Esophagus squamous epithelium (tissue), 5 donors: ENCODE measurements at regions not wholly inside any gene's neighbourhood (a gene's known extent, or its start where the extent isn't known, plus 50 kb on each side); places are given as distances from the start of the nearest gene placed in this dataset.

ENCODE experiments used
- DNase-seq: peaks from one replicate; lab custom pipeline; 2025; lab: John Stamatoyannopoulos, UW
- H3K27ac ChIP-seq, 4 donors: fragments of 200-600 bp; sonication (generic); one replicate each; pipeline ENCODE4 v1.5.1; 2016 to 2019; ENCODE audit warnings: mild to moderate bottlenecking in 1 of 4
- H3K27me3 ChIP-seq, 4 donors: fragments of 200-600 bp; sonication (generic); 1 replicate in 3 of 4; 2 replicates in 1 of 4; pipeline versions ENCODE4 v1.5.1 to v1.6.0; 2017 to 2021; ENCODE audit warnings: antibody characterized with exemption in 1 of 4
- H3K36me3 ChIP-seq, 3 donors: fragments of 200-600 bp; sonication (generic); one replicate each; pipeline ENCODE4 v1.5.1; 2016 to 2019
- H3K4me1 ChIP-seq, 3 donors: fragments of 200-600 bp; sonication (generic); one replicate each; pipeline ENCODE4 v1.5.1; 2017 to 2019
- H3K4me3 ChIP-seq, 4 donors: fragments of 200-600 bp; sonication (generic); 1 replicate in 3 of 4; 2 replicates in 1 of 4; pipeline ENCODE4 v1.5.1; 2016 to 2019; ENCODE audit warnings: mild to moderate bottlenecking in 2 of 4, moderate library complexity in 1 of 4
- H3K9me3 ChIP-seq, 3 donors: fragments of 200-600 bp; sonication (generic); one replicate each; pipeline ENCODE4 v1.5.1; 2016 to 2019
- CTCF ChIP-seq, 6 experiments: fragments of 450-650 bp in 4 of 6; fragments of 200-600 bp in 2 of 6; sonication (generic) in 2 of 6; IDR thresholded peaks; one replicate each; pipeline ENCODE4 v1.5.1; 2016 to 2019; ENCODE audit warnings: antibody characterized with exemption in 6 of 6, mild to moderate bottlenecking in 4 of 6, moderate library complexity in 4 of 6
- POLR2A ChIP-seq, 4 donors: fragments of 450-650 bp; IDR thresholded peaks; one replicate each; pipeline ENCODE4 v1.6.1; 2017; ENCODE audit warnings: antibody characterized with exemption in 4 of 4, mild to moderate bottlenecking in 4 of 4, moderate library complexity in 3 of 4
- WGBS, 2 donors: methylation state at CpG; one replicate each; pipeline ENCODE4 v1.1.5; 2018; 5-methylcytosine and 5-hydroxymethylcytosine counted together
- intact Hi-C: fragments of 100-400 bp; cut with DNase I; formaldehyde crosslinking; loops from one replicate; pipeline ENCODE4 v1.15.0; 2022
- donor health status: DM: yes; HTN: yes; CAD: no.

- TF ChIP-seq CTCF (IDR thresholded peaks at IDR 0.05) (no peak), POLR2A (IDR thresholded peaks at IDR 0.05) (no peak)
- H3K4me1 ChIP-seq = no peaks in the 10 kb centered on the region
These were observed 970.4 kb downstream of the RPA4 start for GRCh38 chrX:97854086-97854485.

GRCh38 chrX:97858592-97858991 is 974.9 kb downstream of the RPA4 start:
- no peak for DNase-seq
- Histone ChIP-seq H3K27ac (no peak overlapping the region), H3K27me3 (no peaks in the 10 kb centered on the region), H3K36me3 (no peaks in the 10 kb centered on the region), H3K4me3 (no peak overlapping the region), H3K9me3 (no peaks in the 10 kb centered on the region), H3K4me1 (no peaks in the 10 kb centered on the region)
- TF ChIP-seq POLR2A (IDR thresholded peaks at IDR 0.05) (no peak), CTCF (IDR thresholded peaks at IDR 0.05) (no peak)
- 62 to 75% methylated on average over 1 of the region's 1 CpG for WGBS, 2 donors
- intact Hi-C loops = no loop called here

More at GRCh38 chrX:97854086-97854485, 970.4 kb downstream of the RPA4 start:
- DNase-seq = no peak
- H3K9me3 ChIP-seq = no peaks in the 10 kb centered on the region
- intact Hi-C loops = no loop called here
- no peaks in the 10 kb centered on the region for H3K36me3 ChIP-seq
- WGBS, 2 donors = 63% methylated on average over 2 of the region's 2 CpGs; no CpG with 5 or more reads in 1 of the 2 donors
- H3K27me3 ChIP-seq = no peaks in the 10 kb centered on the region
- no peak overlapping the region for H3K4me3 ChIP-seq
- H3K27ac ChIP-seq = no peak overlapping the region

- Histone ChIP-seq H3K4me1 (no peaks in the 10 kb centered on the region), H3K36me3 (no peaks in the 10 kb centered on the region), H3K27ac (no peak overlapping the region), H3K4me3 (no peak overlapping the region), H3K9me3 (no peaks in the 10 kb centered on the region), H3K27me3 (no peaks in the 10 kb centered on the region)
- 40% methylated on average over 1 of the region's 1 CpG; no CpG with 5 or more reads in 1 of the 2 donors for WGBS, 2 donors
- intact Hi-C loops = no loop called here
- no peak for TF ChIP-seq CTCF (IDR thresholded peaks at IDR 0.05)
- TF ChIP-seq POLR2A (IDR thresholded peaks at IDR 0.05) = no peak
- DNase-seq = no peak
These were observed 976.5 kb downstream of the RPA4 start for GRCh38 chrX:97860226-97860625.

- Histone ChIP-seq H3K4me3 (no peak overlapping the region), H3K36me3 (no peaks in the 10 kb centered on the region), H3K4me1 (no peaks in the 10 kb centered on the region), H3K9me3 (no peaks in the 10 kb centered on the region), H3K27ac (no peak overlapping the region), H3K27me3 (no peaks in the 10 kb centered on the region)
- 61 to 66% methylated on average over 3 of the region's 3 CpGs for WGBS, 2 donors
- intact Hi-C loops = no loop called here
- no peak for DNase-seq
- TF ChIP-seq CTCF (IDR thresholded peaks at IDR 0.05) (no peak), POLR2A (IDR thresholded peaks at IDR 0.05) (no peak)
These were observed 979.6 kb downstream of the RPA4 start for GRCh38 chrX:97863261-97863660.

- WGBS, 2 donors = 62 to 65% methylated on average over 2 of the region's 2 CpGs
These were observed 983.6 kb downstream of the RPA4 start for GRCh38 chrX:97867266-97867665.

More at GRCh38 chrX:97867266-97867665, 983.6 kb downstream of the RPA4 start:
- H3K36me3 ChIP-seq = no peaks in the 10 kb centered on the region
- H3K27ac ChIP-seq = no peak overlapping the region
- no peaks in the 10 kb centered on the region for H3K4me1 ChIP-seq
- TF ChIP-seq CTCF (IDR thresholded peaks at IDR 0.05) = no peak
- TF ChIP-seq POLR2A (IDR thresholded peaks at IDR 0.05) = no peak
- no peak overlapping the region for H3K4me3 ChIP-seq
- intact Hi-C loops = no loop called here
- H3K27me3 ChIP-seq = no peaks in the 10 kb centered on the region
- H3K9me3 ChIP-seq = no peaks in the 10 kb centered on the region
- DNase-seq = no peak
